ENCODE measurements at regions not wholly inside any gene's neighbourhood (a gene's known extent, or its start where the extent isn't known, plus 50 kb on each side); places are given as distances from the start of the nearest gene placed in this dataset.

DNA sequence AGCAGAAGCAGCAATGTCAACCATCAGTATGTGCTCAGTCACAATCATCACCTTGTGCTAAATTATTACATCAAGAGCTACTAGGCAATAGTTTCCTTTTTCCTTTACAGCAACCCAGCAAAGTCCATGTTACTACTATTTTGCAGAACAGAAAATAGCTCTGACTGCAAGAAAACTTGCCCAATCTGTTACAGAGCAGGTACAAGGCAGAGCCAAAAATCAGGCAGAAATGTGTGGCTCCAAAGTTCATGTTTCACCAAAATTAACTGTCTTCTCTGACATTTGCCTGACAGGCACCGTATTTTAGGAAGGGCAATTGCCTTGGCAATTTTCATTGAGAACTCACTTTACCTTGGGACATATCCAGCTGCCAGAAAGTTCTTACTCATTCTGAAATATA, 177.6 kb upstream of the TMTC4 start:
- no peaks in the 10 kb centered on the region for H3K9me2 ChIP-seq (ENCODE audit: insufficient read depth, low read length)
- BruUV-seq (replicated peaks): no TSS peak
- no peak overlapping the region for H2AFZ ChIP-seq (ENCODE audit: low read length)
- H3K4me2 ChIP-seq (ENCODE audit: low read length): no peak overlapping the region
- H3K4me1 ChIP-seq (ENCODE audit: insufficient read depth, low read length, poor library complexity, severe bottlenecking): no peaks in the 10 kb centered on the region
- no peak overlapping the region for H3K4me3 ChIP-seq (ENCODE audit: low read depth, low read length, poor library complexity, severe bottlenecking)
- no peak for DNase-seq (ENCODE audit: low spot score)
- no peaks in the 10 kb centered on the region for H3K36me3 ChIP-seq (ENCODE audit: insufficient read depth, low read length)
- POLR2A ChIA-PET: no interaction called here
- intact Hi-C loops (cut with micrococcal nuclease; ENCODE audit: unreplicated experiment): no loop called here
- TF ChIP-seq, protein P1, sequence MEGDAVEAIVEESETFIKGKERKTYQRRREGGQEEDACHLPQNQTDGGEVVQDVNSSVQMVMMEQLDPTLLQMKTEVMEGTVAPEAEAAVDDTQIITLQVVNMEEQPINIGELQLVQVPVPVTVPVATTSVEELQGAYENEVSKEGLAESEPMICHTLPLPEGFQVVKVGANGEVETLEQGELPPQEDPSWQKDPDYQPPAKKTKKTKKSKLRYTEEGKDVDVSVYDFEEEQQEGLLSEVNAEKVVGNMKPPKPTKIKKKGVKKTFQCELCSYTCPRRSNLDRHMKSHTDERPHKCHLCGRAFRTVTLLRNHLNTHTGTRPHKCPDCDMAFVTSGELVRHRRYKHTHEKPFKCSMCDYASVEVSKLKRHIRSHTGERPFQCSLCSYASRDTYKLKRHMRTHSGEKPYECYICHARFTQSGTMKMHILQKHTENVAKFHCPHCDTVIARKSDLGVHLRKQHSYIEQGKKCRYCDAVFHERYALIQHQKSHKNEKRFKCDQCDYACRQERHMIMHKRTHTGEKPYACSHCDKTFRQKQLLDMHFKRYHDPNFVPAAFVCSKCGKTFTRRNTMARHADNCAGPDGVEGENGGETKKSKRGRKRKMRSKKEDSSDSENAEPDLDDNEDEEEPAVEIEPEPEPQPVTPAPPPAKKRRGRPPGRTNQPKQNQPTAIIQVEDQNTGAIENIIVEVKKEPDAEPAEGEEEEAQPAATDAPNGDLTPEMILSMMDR (conservative IDR thresholded peaks at IDR 0.05; ENCODE audit: low read length): no peak
- TF ChIP-seq EZH2phosphoT487 (IDR thresholded peaks at IDR 0.05; ENCODE audit: borderline replicate concordance, low read depth, low read length): no peak
- CTCF ChIA-PET (ENCODE audit: unreplicated experiment): no interaction called here
- H3K9me3 ChIP-seq (ENCODE audit: low read length): no peaks in the 10 kb centered on the region
- H3K27ac ChIP-seq (ENCODE audit: low read depth, low read length, poor library complexity, severe bottlenecking): no peak overlapping the region
- no peaks in the 10 kb centered on the region for H3K79me2 ChIP-seq (ENCODE audit: insufficient read depth, low read depth, low read length)
- H4K20me1 ChIP-seq (ENCODE audit: insufficient read depth, low read length): no peaks in the 10 kb centered on the region

DNA sequence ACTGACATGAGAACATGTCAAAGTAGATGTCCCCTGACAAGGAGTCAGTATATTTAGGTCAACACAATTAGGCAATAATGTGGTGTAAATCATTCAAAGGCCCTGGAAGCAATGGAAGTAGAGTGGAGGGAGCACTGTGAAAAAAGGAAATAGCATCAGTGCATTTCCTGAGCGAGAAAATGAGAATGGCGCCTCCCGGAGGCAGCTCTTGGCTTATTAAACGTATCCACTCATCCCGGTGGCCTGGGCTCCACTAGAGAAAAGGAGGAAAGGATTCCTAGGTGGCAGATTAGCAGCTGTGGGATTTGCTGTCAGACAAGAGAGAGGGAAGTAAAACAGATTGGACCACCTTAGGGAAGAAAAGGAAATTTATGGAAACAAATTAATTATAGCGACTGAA, 173.7 kb upstream of the TMTC4 start:
- H3K4me3 ChIP-seq (ENCODE audit: low read depth, low read length, poor library complexity, severe bottlenecking): no peak overlapping the region
- H3K4me1 ChIP-seq (ENCODE audit: insufficient read depth, low read length, poor library complexity, severe bottlenecking): no peaks in the 10 kb centered on the region
- intact Hi-C loops (cut with micrococcal nuclease; ENCODE audit: unreplicated experiment): no loop called here
- no TSS peak for BruUV-seq (replicated peaks)
- TF ChIP-seq, protein P1 (conservative IDR thresholded peaks at IDR 0.05; ENCODE audit: low read length): no peak
- no peak for TF ChIP-seq EZH2phosphoT487 (IDR thresholded peaks at IDR 0.05; ENCODE audit: borderline replicate concordance, low read depth, low read length)
- H3K79me2 ChIP-seq (ENCODE audit: insufficient read depth, low read depth, low read length): no peaks in the 10 kb centered on the region
- ChIA-PET POLR2A (no interaction called here), CTCF (ENCODE audit: unreplicated experiment) (no interaction called here)
- no peak overlapping the region for H3K4me2 ChIP-seq (ENCODE audit: low read length)
- H3K9me2 ChIP-seq (ENCODE audit: insufficient read depth, low read length): no peaks in the 10 kb centered on the region
- no peak overlapping the region for H3K27ac ChIP-seq (ENCODE audit: low read depth, low read length, poor library complexity, severe bottlenecking)
- H4K20me1 ChIP-seq (ENCODE audit: insufficient read depth, low read length): no peaks in the 10 kb centered on the region
- no peak for DNase-seq (ENCODE audit: low spot score)
- no peaks in the 10 kb centered on the region for H3K36me3 ChIP-seq (ENCODE audit: insufficient read depth, low read length)
- no peak overlapping the region for H2AFZ ChIP-seq (ENCODE audit: low read length)
- no peaks in the 10 kb centered on the region for H3K9me3 ChIP-seq (ENCODE audit: low read length)

DNA sequence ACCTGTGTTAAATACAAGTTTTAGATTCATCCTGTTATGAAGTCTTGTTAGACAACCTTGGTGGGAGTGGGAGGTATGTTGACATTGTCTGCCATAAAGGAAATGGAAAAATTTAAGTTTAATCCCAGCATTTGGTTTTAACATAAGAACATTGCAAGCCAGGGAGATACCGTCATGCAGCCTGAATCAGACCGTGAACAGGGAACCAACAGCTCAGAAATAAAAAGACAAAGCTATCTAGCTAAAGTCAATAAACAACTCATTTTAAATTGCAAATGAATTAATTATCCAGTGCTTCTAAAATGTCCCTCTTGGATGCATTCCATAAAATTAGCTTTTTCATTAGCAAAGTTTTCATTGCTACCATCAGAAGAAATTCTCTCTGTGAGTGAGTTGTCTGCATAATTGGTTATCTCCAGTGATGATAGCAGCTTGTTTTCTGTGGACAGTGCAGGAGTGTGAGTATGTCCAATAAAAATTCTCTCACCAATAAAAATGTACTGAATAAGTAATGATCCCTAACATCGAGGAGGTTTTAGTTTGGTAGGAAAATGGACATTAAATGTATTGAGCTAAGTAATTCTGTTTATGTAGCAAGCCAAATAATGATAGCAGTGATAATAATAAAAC, 170.6 kb upstream of the TMTC4 start:
- no peak for DNase-seq (ENCODE audit: low spot score)
- CTCF ChIA-PET (ENCODE audit: unreplicated experiment): no interaction called here
- no peaks in the 10 kb centered on the region for H3K36me3 ChIP-seq (ENCODE audit: insufficient read depth, low read length)
- no peak for TF ChIP-seq EZH2phosphoT487 (IDR thresholded peaks at IDR 0.05; ENCODE audit: borderline replicate concordance, low read depth, low read length)
- TF ChIP-seq, protein P1 (conservative IDR thresholded peaks at IDR 0.05; ENCODE audit: low read length): no peak
- POLR2A ChIA-PET: no interaction called here
- no peaks in the 10 kb centered on the region for H3K79me2 ChIP-seq (ENCODE audit: insufficient read depth, low read depth, low read length)
- H3K4me3 ChIP-seq (ENCODE audit: low read depth, low read length, poor library complexity, severe bottlenecking): no peak overlapping the region
- intact Hi-C loops (cut with micrococcal nuclease; ENCODE audit: unreplicated experiment): no loop called here
- no peak overlapping the region for H2AFZ ChIP-seq (ENCODE audit: low read length)
- BruUV-seq (replicated peaks): no TSS peak
- H3K4me1 ChIP-seq (ENCODE audit: insufficient read depth, low read length, poor library complexity, severe bottlenecking): no peaks in the 10 kb centered on the region
- H3K4me2 ChIP-seq (ENCODE audit: low read length): no peak overlapping the region
- no peaks in the 10 kb centered on the region for H3K9me3 ChIP-seq (ENCODE audit: low read length)
- H3K9me2 ChIP-seq (ENCODE audit: insufficient read depth, low read length): no peaks in the 10 kb centered on the region
- no peaks in the 10 kb centered on the region for H4K20me1 ChIP-seq (ENCODE audit: insufficient read depth, low read length)
- H3K27ac ChIP-seq (ENCODE audit: low read depth, low read length, poor library complexity, severe bottlenecking): no peak overlapping the region

Measured in OCI-LY7 (cell line).